ENCODE measurements at regions not wholly inside any gene's neighbourhood (a gene's known extent, or its start where the extent isn't known, plus 50 kb on each side); places are given as distances from the start of the nearest gene placed in this dataset.

DNA sequence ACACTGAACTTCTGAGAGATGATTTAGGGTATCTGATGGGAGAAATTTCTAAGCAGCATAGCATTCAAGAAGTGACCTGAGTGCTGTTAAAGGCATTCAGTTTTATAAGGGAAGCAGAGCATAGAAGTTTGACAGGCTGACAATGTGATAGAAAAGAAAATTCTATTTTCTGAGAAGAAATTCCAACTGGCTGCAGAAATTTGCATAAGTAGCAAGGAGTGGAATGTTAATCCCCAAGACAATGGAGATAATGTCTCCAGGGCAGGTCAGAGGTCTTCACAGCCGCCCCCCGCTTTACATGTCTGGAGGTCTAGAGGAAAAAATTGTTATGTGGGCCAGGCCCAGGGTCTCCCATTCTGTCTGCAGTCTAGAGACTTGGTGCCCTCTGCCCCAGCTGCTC, 1361.8 kb upstream of the EYS start:
- intact Hi-C loops (cut with DNase I): no loop called here
- no peak for FAIRE-seq

DNA sequence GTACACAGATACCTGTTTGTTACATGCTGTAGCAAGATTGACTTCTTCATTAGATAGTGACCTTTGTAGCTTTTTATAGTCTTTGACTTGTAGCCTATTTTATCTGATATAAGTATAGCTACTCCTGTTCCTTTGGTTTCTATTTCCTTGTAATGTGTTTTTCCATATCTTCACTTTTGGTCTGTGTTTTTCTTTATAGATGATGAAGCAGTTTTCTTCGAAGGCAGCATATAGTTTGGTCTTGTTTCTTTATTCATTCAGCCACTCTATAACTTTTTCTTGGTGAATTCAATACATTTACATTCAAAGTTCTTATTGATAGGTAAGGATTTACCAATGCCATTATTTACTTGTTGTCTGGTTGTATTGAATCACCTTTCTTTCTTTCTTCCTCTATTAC, 1357.3 kb upstream of the EYS start:
- H3K36me3 ChIP-seq (ENCODE audit: control insufficient read depth in 2 of 3, insufficient read depth in 3 of 3, low read length in 3 of 3): no peaks in the 10 kb centered on the region
- H3K27me3 ChIP-seq (ENCODE audit: control insufficient read depth, insufficient read depth, low read length): no peaks in the 10 kb centered on the region
- no peak overlapping the region for H3K4me3 ChIP-seq (ENCODE audit: low read length in 3 of 3)
- peaks cover 0 to 4% (median 0%) of the 10 kb centered on the region in 3 donors for H3K9me3 ChIP-seq (ENCODE audit: control insufficient read depth in 2 of 3, insufficient read depth in 1 of 3, low read length in 3 of 3)
- no peak for DNase-seq
- H3K9ac ChIP-seq (ENCODE audit: low read length in 3 of 3): no peak overlapping the region
- intact Hi-C loops (cut with DNase I): no loop called here
- no peak for FAIRE-seq
- H3K4me1 ChIP-seq (ENCODE audit: control insufficient read depth in 2 of 3, insufficient read depth in 2 of 3, low read depth in 1 of 3, low read length in 3 of 3): no peaks in the 10 kb centered on the region
- H3K27ac ChIP-seq (ENCODE audit: low read depth in 2 of 2, low read length in 2 of 2): no peak overlapping the region
- no peak for TF ChIP-seq CTCF (IDR thresholded peaks at IDR 0.05; ENCODE audit: borderline replicate concordance, extremely low read depth, insufficient read depth)

More for the DNA sequence above, 1361.8 kb upstream of the EYS start:
- H3K36me3 ChIP-seq (ENCODE audit: control insufficient read depth in 2 of 3, insufficient read depth in 3 of 3, low read length in 3 of 3): no peaks in the 10 kb centered on the region
- no peak overlapping the region for H3K4me3 ChIP-seq (ENCODE audit: low read length in 3 of 3)
- TF ChIP-seq CTCF (IDR thresholded peaks at IDR 0.05; ENCODE audit: borderline replicate concordance, extremely low read depth, insufficient read depth): no peak
- H3K27ac ChIP-seq (ENCODE audit: low read depth in 2 of 2, low read length in 2 of 2): no peak overlapping the region
- H3K27me3 ChIP-seq (ENCODE audit: control insufficient read depth, insufficient read depth, low read length): no peaks in the 10 kb centered on the region
- no peak for DNase-seq
- H3K4me1 ChIP-seq (ENCODE audit: control insufficient read depth in 2 of 3, insufficient read depth in 2 of 3, low read depth in 1 of 3, low read length in 3 of 3): no peaks in the 10 kb centered on the region
- no peak overlapping the region for H3K9ac ChIP-seq (ENCODE audit: low read length in 3 of 3)
- H3K9me3 ChIP-seq (ENCODE audit: control insufficient read depth in 2 of 3, insufficient read depth in 1 of 3, low read length in 3 of 3): peaks cover 0 to 4% (median 0%) of the 10 kb centered on the region in 3 donors

DNA sequence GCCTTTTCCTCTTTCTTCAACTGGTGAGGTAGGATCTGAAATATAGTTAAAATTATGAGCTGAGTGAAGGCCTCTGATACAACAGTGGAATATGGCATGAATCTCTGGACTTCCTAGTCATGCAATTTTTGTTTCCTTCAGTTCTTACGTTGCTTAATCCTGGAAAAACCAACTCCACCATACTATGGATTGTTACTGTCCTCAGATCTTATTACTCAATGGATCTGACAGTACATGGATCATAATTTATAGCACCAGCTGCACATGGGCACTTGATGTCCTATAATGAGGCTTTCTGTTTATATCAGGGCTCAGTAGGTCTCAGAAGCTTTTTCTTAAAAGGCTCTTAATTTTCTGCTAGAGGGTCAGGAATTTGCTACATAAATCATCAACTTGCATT, 1341.0 kb upstream of the EYS start:
- DNase-seq (no peak), FAIRE-seq (no peak)
- Histone ChIP-seq H3K4me3 (ENCODE audit: low read length in 3 of 3) (no peak overlapping the region), H3K9ac (ENCODE audit: low read length in 3 of 3) (no peak overlapping the region), H3K9me3 (ENCODE audit: control insufficient read depth in 2 of 3, insufficient read depth in 1 of 3, low read length in 3 of 3) (no peaks in the 10 kb centered on the region), H3K27me3 (ENCODE audit: control insufficient read depth, insufficient read depth, low read length) (no peaks in the 10 kb centered on the region), H3K27ac (ENCODE audit: low read depth in 2 of 2, low read length in 2 of 2) (no peak overlapping the region), H3K36me3 (ENCODE audit: control insufficient read depth in 2 of 3, insufficient read depth in 3 of 3, low read length in 3 of 3) (no peaks in the 10 kb centered on the region), H3K4me1 (ENCODE audit: control insufficient read depth in 2 of 3, insufficient read depth in 2 of 3, low read depth in 1 of 3, low read length in 3 of 3) (no peaks in the 10 kb centered on the region)
- intact Hi-C loops (cut with DNase I): no loop called here
- TF ChIP-seq CTCF (IDR thresholded peaks at IDR 0.05; ENCODE audit: borderline replicate concordance, extremely low read depth, insufficient read depth): no peak

- no peak for TF ChIP-seq CTCF (IDR thresholded peaks at IDR 0.05; ENCODE audit: borderline replicate concordance, extremely low read depth, insufficient read depth)
- Histone ChIP-seq H3K4me3 (ENCODE audit: low read length in 3 of 3) (no peak overlapping the region), H3K27ac (ENCODE audit: low read depth in 2 of 2, low read length in 2 of 2) (no peak overlapping the region), H3K4me1 (ENCODE audit: control insufficient read depth in 2 of 3, insufficient read depth in 2 of 3, low read depth in 1 of 3, low read length in 3 of 3) (no peaks in the 10 kb centered on the region), H3K9ac (ENCODE audit: low read length in 3 of 3) (no peak overlapping the region), H3K36me3 (ENCODE audit: control insufficient read depth in 2 of 3, insufficient read depth in 3 of 3, low read length in 3 of 3) (no peaks in the 10 kb centered on the region), H3K9me3 (ENCODE audit: control insufficient read depth in 2 of 3, insufficient read depth in 1 of 3, low read length in 3 of 3) (no peaks in the 10 kb centered on the region), H3K27me3 (ENCODE audit: control insufficient read depth, insufficient read depth, low read length) (no peaks in the 10 kb centered on the region)
- intact Hi-C loops (cut with DNase I): no loop called here
- FAIRE-seq (no peak), DNase-seq (no peak)
These were observed 1338.0 kb upstream of the EYS start for GRCh38 chr6:67045076-67045475.
